ENCODE measurements at regions not wholly inside any gene's neighbourhood (a gene's known extent, or its start where the extent isn't known, plus 50 kb on each side); places are given as distances from the start of the nearest gene placed in this dataset.

DNA sequence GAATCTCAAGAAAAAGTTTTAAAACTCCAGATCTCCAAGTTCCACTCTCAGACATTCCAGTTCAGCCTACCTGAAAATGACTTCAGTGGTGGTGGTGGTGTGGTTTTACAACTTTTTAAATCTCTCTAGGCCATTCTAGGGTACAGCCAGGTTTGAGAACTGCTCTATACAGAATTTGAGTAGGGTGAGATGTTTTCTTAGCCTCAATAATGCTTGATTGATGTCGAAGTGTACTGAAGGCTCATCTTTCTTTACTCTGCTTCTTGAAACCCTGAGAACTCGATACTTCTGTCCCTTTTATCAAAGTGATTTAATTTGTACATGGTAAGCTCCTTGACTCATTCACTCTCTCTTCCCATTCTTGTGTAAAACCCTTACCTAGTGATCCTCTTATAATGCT, 143.8 kb downstream of the FAM124B start:
- TF ChIP-seq EZH2phosphoT487 (IDR thresholded peaks at IDR 0.05; ENCODE audit: borderline replicate concordance), result no peak
- TF ChIP-seq, protein P1, sequence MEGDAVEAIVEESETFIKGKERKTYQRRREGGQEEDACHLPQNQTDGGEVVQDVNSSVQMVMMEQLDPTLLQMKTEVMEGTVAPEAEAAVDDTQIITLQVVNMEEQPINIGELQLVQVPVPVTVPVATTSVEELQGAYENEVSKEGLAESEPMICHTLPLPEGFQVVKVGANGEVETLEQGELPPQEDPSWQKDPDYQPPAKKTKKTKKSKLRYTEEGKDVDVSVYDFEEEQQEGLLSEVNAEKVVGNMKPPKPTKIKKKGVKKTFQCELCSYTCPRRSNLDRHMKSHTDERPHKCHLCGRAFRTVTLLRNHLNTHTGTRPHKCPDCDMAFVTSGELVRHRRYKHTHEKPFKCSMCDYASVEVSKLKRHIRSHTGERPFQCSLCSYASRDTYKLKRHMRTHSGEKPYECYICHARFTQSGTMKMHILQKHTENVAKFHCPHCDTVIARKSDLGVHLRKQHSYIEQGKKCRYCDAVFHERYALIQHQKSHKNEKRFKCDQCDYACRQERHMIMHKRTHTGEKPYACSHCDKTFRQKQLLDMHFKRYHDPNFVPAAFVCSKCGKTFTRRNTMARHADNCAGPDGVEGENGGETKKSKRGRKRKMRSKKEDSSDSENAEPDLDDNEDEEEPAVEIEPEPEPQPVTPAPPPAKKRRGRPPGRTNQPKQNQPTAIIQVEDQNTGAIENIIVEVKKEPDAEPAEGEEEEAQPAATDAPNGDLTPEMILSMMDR (conservative IDR thresholded peaks at IDR 0.05; ENCODE audit: low read length), result no peak
- Histone ChIP-seq H3K27me3 (ENCODE audit: insufficient read depth, low read length, poor library complexity, severe bottlenecking) (no peaks in the 10 kb centered on the region), H2AFZ (ENCODE audit: low read length) (no peak overlapping the region), H3K9ac (ENCODE audit: low read depth, low read length, poor library complexity, severe bottlenecking) (no peak overlapping the region), H3K4me3 (ENCODE audit: low read length, poor library complexity, severe bottlenecking) (no peak overlapping the region), H3K9me3 (ENCODE audit: insufficient read depth, low read depth, low read length) (no peaks in the 10 kb centered on the region), H4K20me1 (ENCODE audit: insufficient read depth, low read length, poor library complexity, severe bottlenecking) (no peaks in the 10 kb centered on the region), H3K9me2 (replicated peaks; ENCODE audit: low read depth, low read length) (no peaks in the 10 kb centered on the region), H3K4me2 (ENCODE audit: low read depth, low read length, poor library complexity, severe bottlenecking) (no peak overlapping the region), H3K79me2 (ENCODE audit: insufficient read depth, low read length) (no peaks in the 10 kb centered on the region), H3K4me1 (ENCODE audit: insufficient read depth, low read length, poor library complexity, severe bottlenecking) (no peaks in the 10 kb centered on the region), H3F3A (ENCODE audit: low read depth) (no peaks in the 10 kb centered on the region), H3K36me3 (ENCODE audit: insufficient read depth, low read length) (no peaks in the 10 kb centered on the region)

DNA sequence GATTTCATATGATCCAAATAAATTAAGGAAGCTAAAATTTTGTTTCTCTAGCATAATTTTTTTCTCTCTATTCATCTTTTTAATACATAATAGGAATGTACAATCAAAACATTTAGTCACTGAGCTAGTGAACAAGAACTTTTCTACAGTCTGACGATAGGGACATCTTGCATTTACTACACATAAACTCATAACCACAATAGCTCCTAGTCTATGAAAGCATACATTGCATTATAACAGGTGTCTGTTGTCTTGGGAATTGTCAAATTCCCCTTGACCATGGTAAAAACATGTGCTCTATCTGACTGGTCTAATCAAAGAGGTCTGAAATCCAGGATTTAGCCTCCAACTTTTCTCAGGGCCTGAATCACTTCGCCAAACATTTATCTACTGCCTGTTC, 144.8 kb downstream of the FAM124B start:
- Histone ChIP-seq H2AFZ (ENCODE audit: low read length) (no peak overlapping the region), H3K4me1 (ENCODE audit: insufficient read depth, low read length, poor library complexity, severe bottlenecking) (no peaks in the 10 kb centered on the region), H3K27me3 (ENCODE audit: insufficient read depth, low read length, poor library complexity, severe bottlenecking) (no peaks in the 10 kb centered on the region), H3K9me2 (replicated peaks; ENCODE audit: low read depth, low read length) (no peaks in the 10 kb centered on the region), H3K9ac (ENCODE audit: low read depth, low read length, poor library complexity, severe bottlenecking) (no peak overlapping the region), H3K36me3 (ENCODE audit: insufficient read depth, low read length) (no peaks in the 10 kb centered on the region), H4K20me1 (ENCODE audit: insufficient read depth, low read length, poor library complexity, severe bottlenecking) (no peaks in the 10 kb centered on the region), H3K4me3 (ENCODE audit: low read length, poor library complexity, severe bottlenecking) (no peak overlapping the region), H3K79me2 (ENCODE audit: insufficient read depth, low read length) (no peaks in the 10 kb centered on the region), H3K9me3 (ENCODE audit: insufficient read depth, low read depth, low read length) (no peaks in the 10 kb centered on the region), H3F3A (ENCODE audit: low read depth) (no peaks in the 10 kb centered on the region), H3K4me2 (ENCODE audit: low read depth, low read length, poor library complexity, severe bottlenecking) (no peak overlapping the region)
- TF ChIP-seq EZH2phosphoT487 (IDR thresholded peaks at IDR 0.05; ENCODE audit: borderline replicate concordance), result no peak
- TF ChIP-seq, protein P1 (conservative IDR thresholded peaks at IDR 0.05; ENCODE audit: low read length), result no peak

DNA sequence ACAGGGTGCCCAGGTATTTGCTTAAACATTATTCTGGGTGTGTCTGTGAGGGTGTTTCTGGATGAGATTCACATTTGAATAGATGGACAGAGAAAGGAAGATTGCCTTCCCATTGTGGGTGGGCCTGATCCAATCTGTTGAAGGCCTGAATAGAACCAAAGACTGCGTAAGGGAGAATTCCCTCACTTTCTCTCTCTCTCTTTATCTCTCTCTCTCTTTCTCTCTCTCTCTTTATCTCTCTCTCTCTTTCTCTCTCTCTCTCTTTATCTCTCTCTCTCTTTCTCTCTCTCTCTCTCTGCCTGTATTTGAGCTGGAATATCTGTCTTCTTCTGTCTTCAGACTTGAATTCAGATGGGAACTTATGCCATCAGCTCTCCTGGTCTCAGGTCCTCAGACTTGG, 148.4 kb downstream of the FAM124B start:
- no peaks in the 10 kb centered on the region for H3K9me2 ChIP-seq (replicated peaks; ENCODE audit: low read depth, low read length)

More for the DNA sequence above, 148.4 kb downstream of the FAM124B start:
- Histone ChIP-seq H3K9me3 (ENCODE audit: insufficient read depth, low read depth, low read length) (no peaks in the 10 kb centered on the region), H4K20me1 (ENCODE audit: insufficient read depth, low read length, poor library complexity, severe bottlenecking) (no peaks in the 10 kb centered on the region), H3K4me2 (ENCODE audit: low read depth, low read length, poor library complexity, severe bottlenecking) (no peak overlapping the region), H3K9ac (ENCODE audit: low read depth, low read length, poor library complexity, severe bottlenecking) (no peak overlapping the region), H2AFZ (ENCODE audit: low read length) (no peak overlapping the region), H3K27me3 (ENCODE audit: insufficient read depth, low read length, poor library complexity, severe bottlenecking) (no peaks in the 10 kb centered on the region), H3F3A (ENCODE audit: low read depth) (no peaks in the 10 kb centered on the region), H3K79me2 (ENCODE audit: insufficient read depth, low read length) (no peaks in the 10 kb centered on the region), H3K4me3 (ENCODE audit: low read length, poor library complexity, severe bottlenecking) (no peak overlapping the region), H3K4me1 (ENCODE audit: insufficient read depth, low read length, poor library complexity, severe bottlenecking) (no peaks in the 10 kb centered on the region), H3K36me3 (ENCODE audit: insufficient read depth, low read length) (no peaks in the 10 kb centered on the region)
- TF ChIP-seq EZH2phosphoT487 (IDR thresholded peaks at IDR 0.05; ENCODE audit: borderline replicate concordance), result no peak
- TF ChIP-seq, protein P1 (conservative IDR thresholded peaks at IDR 0.05; ENCODE audit: low read length), result no peak
